NCI-H226 (cell line): ENCODE measurements at regions not wholly inside any gene's neighbourhood (a gene's known extent, or its start where the extent isn't known, plus 50 kb on each side); places are given as distances from the start of the nearest gene placed in this dataset.
"Not testable (repeated sequence)": the region's sequence is repeated elsewhere in the genome, so short reads cannot be mapped to it uniquely, and the experiment has no call there.

ENCODE experiments used
- DNase-seq: peaks from one replicate; pipeline ENCODE4 v3.0.0-alpha.2; 2015

- no peak for DNase-seq
Measured at GRCh38 chr11:15667127-15667725, 552.5 kb downstream of the INSC start.

GRCh38 chr11:15668718-15669117 is 554.0 kb downstream of the INSC start:
- DNase-seq, result no peak

GRCh38 chr11:15670520-15671070 is 555.9 kb downstream of the INSC start:
- no peak for DNase-seq

- no peak for DNase-seq
Measured at GRCh38 chr11:15671216-15671615, 556.5 kb downstream of the INSC start.

GRCh38 chr11:15672825-15673224 is 558.1 kb downstream of the INSC start:
- no peak for DNase-seq

GRCh38 chr11:15673408-15673831 is 558.7 kb downstream of the INSC start:
- no peak for DNase-seq

GRCh38 chr11:15674756-15675155 is 560.0 kb downstream of the INSC start:
- DNase-seq, result no peak

- no peak for DNase-seq
Measured at GRCh38 chr11:15675683-15676082, 561.0 kb downstream of the INSC start.

GRCh38 chr11:15677181-15677580 is 562.5 kb downstream of the INSC start:
- no peak for DNase-seq

GRCh38 chr11:15683528-15683927 is 568.8 kb downstream of the INSC start:
- no peak for DNase-seq

GRCh38 chr11:15685306-15685705 is 570.6 kb downstream of the INSC start:
- DNase-seq, result no peak

GRCh38 chr11:15686259-15686658 is 571.5 kb downstream of the INSC start:
- not testable (repeated sequence) for DNase-seq

- no peak for DNase-seq
Measured at GRCh38 chr11:15687342-15687741, 572.6 kb downstream of the INSC start.

GRCh38 chr11:15688351-15688792 is 573.6 kb downstream of the INSC start:
- DNase-seq, result no peak

- DNase-seq, result no peak
Measured at GRCh38 chr11:15690320-15690719, 575.6 kb downstream of the INSC start.

- DNase-seq, result no peak
Measured at GRCh38 chr11:15692739-15693138, 578.0 kb downstream of the INSC start.

GRCh38 chr11:15695096-15695721 is 580.5 kb downstream of the INSC start:
- no peak for DNase-seq

- DNase-seq, result no peak
Measured at GRCh38 chr11:15696069-15696468, 581.3 kb downstream of the INSC start.

GRCh38 chr11:15697437-15698236 is 582.9 kb downstream of the INSC start:
- no peak for DNase-seq

GRCh38 chr11:15698855-15699254 is 584.1 kb downstream of the INSC start:
- no peak for DNase-seq

- DNase-seq, result no peak
Measured at GRCh38 chr11:15699978-15700377, 585.3 kb downstream of the INSC start.

- DNase-seq, result no peak
Measured at GRCh38 chr11:15700456-15700855, 585.7 kb downstream of the INSC start.

- no peak for DNase-seq
Measured at GRCh38 chr11:15704064-15704463, 589.3 kb downstream of the INSC start.

GRCh38 chr11:15704556-15704955 is 589.8 kb downstream of the INSC start:
- no peak for DNase-seq
